Ramos (cell line): ENCODE measurements at regions not wholly inside any gene's neighbourhood (a gene's known extent, or its start where the extent isn't known, plus 50 kb on each side); places are given as distances from the start of the nearest gene placed in this dataset.
"Not testable (repeated sequence)": the region's sequence is repeated elsewhere in the genome, so short reads cannot be mapped to it uniquely, and the experiment has no call there.

ENCODE experiments used
- in situ Hi-C: fragments of 300-500 bp; cut with MboI; formaldehyde crosslinking; loops from one replicate; pipeline ENCODE4 v1.14.3; 2022; ENCODE audit warnings: low sequenced_read_pairs; ENCODE audit not compliant: unreplicated experiment

DNA sequence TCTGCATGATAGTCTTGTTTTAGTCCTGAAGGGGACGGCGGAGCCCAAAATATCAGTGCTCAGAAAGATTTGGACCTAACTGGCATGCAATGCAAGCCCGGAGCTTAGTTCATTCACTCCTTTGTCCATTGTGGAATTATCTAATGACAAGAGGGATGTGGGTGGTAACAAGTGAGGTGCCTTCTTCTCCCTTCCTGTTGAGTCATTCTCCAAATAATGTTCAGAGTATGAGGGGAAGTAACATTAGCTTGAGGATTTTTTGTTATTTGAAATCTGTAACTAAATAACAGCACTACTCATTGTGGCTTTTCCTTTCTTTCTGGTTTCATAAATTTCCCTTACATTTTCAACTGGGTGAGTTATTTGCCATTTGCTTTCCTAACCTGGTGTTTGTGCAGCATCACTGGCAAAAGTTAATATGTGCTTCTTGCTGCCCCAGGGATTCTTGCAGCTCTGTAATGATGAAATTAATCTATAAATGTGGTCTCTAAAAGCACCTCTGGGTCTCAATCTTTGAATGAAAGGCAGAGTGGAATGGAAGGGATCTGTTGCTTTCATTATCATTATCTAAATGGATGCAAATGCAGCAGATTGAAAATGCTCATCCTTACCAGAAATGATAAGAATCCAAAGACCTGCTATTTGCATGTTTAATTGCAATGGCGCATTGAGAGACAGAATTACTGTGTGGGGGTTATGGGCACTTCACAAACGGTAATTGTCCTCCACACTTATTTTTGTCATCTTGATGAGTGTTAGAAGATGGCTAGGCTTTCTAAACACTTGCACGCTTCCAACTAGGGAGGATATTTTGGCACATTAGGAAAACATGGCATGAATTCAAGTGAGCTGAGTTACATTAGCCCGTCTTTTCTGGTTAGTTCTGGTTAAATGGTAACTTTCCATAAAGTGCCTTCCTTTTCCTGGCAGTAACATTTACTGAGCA, 89.9 kb upstream of the MITF start:
- in situ Hi-C loops, result loop anchor here (25.0 kb wide), 1 partner anchor 487 kb away; no protein-coding TSS in a partner anchor

DNA sequence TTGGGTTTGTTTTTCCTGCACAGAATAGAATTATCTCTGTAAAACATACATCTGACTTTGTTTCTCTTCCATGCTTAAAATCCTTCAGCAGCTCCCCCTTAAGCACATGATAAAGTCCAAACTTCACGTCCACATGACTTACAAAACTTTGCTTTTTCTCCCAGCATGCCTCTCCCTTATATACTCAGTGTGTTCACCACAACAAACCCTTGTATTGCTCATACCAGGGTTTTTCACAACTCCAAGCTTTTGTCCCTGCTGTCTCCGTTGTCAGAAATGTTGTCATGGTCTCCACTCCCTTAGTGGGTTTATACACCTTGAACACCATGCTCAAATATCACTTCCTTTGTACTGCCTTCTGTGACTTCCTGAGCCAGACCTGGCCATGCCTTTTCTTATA, 91.1 kb upstream of the MITF start:
- in situ Hi-C loops, result no loop called here

DNA sequence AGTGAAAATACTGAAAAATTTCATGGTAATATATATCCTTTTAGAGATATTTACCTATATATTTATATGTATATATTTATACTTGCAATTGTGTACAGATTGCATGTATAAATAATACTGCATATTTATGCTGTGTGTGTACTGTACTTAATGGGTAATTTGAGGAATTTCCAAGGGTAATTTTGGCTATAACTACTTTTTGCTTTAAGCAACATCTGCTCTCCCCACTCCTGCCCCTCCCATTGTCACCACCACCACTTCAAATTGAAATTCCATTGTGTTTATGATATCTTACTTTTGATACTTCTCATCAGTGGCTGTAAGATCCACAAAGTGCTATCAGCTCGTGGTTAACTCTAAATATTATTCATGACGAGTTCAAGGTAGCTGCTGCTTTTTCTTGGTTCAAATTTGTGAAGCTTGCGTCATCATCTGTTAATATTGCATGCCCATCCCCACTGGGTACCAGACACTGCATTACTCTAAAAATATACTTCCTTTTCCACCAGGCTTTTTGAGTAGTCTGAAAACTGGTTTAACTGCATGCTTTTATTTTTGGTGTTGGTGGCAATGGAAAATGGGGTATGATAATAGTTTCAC, 91.7 kb upstream of the MITF start:
- in situ Hi-C loops, result no loop called here

GRCh38 chr3:69647081-69647480, 92.2 kb upstream of the MITF start:
- in situ Hi-C loops, result no loop called here

DNA sequence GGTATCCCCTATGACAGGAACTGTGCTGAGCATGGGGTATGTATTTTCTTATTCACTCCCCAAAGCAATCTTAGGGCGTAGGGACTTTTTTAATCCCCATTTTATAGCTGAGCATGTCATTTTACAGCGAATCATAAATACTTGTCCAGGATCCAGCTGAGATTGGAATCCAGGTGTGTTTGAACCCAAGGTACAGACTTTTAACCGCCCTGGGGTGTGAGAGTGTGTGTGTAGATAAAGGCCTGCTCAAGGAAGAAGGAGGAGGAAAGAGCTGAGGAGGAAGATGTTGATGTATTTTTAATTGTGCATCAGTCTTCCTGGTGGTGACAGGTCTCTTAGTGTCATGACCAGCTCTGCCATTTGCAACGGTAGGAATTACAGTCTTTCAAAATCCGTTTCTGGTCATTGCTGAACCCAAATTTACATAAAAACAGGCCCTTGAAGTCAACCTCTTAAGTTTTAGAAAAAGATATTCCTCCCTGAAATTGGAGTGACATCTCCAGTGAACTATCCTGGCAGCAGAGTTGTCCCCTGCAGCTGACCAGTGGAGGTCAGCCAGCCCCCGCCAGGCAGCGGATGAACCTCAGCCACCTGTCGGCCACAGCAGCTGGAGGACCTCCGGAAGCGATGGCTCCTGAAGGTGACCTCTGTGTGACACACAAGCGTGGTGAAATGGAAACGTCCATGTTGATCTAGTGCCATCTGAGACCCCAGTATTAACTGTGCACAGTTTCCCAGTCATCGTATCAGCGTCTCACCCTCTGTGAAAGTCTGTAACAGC, 92.8 kb upstream of the MITF start:
- in situ Hi-C loops, result no loop called here

DNA sequence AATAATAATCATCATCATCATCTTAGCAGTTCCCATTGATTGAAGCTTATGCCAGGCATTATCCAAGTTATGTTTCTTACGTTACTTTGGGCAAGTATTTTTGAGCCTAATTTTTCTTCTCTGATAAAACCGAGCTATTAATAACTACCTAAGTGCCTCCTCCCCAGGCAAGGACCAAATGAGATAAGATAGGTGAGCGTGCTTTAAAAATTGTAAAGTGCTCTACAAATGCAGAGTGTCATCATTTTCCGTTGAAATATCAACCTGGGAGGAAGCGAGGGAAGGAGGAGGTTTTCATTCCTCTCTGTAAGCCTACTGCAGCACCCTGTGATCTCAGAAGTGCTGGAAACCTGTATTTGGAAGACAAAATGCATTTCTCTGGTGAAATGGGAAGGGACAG, 96.7 kb upstream of the MITF start:
- in situ Hi-C loops, result no loop called here

DNA sequence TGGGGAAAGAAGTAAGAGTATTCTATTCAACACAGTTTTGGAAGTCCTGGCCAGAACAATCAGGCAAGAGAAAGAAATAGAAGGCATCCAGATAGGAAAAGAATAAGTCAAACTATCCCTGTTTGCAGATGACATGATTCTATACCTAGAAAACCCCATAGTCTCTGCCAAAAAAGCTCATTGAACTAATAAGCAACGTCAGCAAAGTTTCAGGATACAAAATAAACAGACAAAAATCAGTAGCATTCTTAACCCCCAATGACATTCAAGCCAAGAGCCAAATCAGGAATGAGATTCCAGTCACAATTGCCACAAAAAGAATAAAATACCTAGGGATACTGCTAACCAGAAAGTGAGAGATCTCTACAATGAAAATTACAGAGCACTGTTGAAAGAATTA, 99.4 kb upstream of the MITF start:
- in situ Hi-C loops, result no loop called here

DNA sequence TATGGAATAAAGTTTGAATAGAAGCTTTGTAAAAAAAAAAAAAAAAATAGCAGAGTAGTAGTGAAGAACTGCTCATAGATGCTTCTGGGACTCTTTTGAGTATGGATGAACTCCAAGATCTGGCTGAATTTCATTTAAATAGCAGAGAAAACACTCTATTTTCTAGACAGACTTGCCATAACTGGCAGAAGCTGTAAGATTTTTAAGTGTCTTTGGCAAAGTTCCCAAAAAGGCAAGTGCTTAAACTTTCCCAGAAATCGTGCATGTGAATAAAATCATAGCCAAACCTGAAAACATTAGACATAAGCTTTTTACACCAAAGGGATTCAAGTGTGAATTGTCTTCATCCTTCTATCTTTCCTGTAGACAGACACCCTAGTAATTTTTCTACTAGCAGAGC, 110.3 kb upstream of the MITF start:
- in situ Hi-C loops, result no loop called here

GRCh38 chr3:69613286-69613685, 126.0 kb upstream of the MITF start:
- in situ Hi-C loops, result no loop called here

GRCh38 chr3:69612791-69613190, 126.5 kb upstream of the MITF start:
- in situ Hi-C loops, result no loop called here

- in situ Hi-C loops, result not testable (repeated sequence)
Measured at GRCh38 chr3:69609566-69609965, 129.7 kb upstream of the MITF start.

DNA sequence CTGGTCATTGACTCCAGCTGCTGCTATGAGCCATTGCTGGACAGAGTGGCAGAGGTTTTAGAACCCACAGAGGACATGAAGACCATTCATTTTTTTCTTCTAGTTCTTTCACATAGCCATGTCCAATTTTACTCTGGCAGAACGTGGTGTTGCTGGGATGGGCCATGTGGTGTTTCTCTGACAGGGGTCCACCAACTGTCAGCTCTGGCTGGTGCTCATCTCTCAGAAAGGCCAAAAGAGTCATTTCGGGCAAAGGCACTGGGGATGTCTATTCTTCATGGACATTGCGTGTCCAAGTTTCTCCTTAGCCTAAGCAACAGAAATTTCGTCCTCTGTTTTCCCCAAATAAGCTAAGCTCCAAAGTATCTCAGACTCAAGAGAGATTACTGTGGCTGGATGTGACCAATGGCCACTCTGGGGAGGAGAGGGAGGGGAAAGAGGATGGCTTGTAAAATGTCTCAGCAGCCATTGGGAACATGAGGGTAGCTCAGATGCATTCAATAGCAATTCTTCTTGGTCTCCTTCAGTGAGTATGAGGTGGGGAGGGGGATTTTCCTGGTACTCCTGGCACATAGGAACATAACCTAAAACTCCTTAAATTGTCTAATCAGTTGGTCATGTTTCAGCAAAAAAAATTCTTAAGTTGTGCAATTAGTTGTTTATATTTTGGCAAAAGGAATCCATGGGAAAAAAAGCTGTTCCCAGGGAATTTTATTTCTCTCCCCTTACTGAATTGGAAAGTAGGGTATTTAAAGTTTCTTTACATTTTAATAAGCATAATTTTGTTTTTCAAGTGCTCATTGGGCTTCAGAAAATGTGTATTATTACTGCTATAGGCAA, 131.6 kb upstream of the MITF start:
- in situ Hi-C loops, result no loop called here

- in situ Hi-C loops, result no loop called here
Measured at GRCh38 chr3:69605867-69606266, 133.4 kb upstream of the MITF start.

- in situ Hi-C loops, result no loop called here
Measured at GRCh38 chr3:69604735-69605450, 134.4 kb upstream of the MITF start.

- in situ Hi-C loops, result no loop called here
Measured at GRCh38 chr3:69602112-69602511, 137.2 kb upstream of the MITF start.

GRCh38 chr3:69594286-69594685, 145.0 kb upstream of the MITF start:
- in situ Hi-C loops, result no loop called here

- in situ Hi-C loops, result no loop called here
Measured at GRCh38 chr3:69591164-69591736, 148.0 kb upstream of the MITF start.

DNA sequence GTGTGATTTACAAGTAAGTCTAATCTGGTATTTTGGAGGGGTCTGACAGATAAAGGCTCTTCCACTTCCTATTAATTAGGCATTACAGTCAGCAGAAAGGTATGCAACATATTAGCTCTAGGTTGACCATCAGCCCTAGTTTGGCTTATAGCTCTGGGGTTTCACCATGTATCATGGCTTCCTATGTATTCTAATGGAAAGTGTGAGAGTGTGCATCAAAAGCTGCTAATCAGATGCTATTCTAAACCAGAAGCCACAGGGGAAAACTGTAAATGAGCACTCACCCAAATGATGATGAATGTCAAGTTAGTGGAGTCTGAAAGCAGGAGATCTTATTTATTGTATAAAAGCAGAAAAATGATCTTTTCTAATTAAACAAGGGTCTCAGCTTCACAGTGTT, 149.2 kb upstream of the MITF start:
- in situ Hi-C loops, result no loop called here

- in situ Hi-C loops, result no loop called here
Measured at GRCh38 chr3:69588170-69588569, 151.1 kb upstream of the MITF start.
